ENCODE measurements at regions not wholly inside any gene's neighbourhood (a gene's known extent, or its start where the extent isn't known, plus 50 kb on each side); places are given as distances from the start of the nearest gene placed in this dataset.

GRCh38 chr2:187232749-187233148 lies 215.3 kb downstream of the CALCRL start:
- no peak for DNase-seq (ENCODE audit: low read depth, low spot score)
- WGBS (ENCODE audit: insufficient coverage, insufficient read length): no CpG with 5 or more reads among the region's 1 CpG
- Histone ChIP-seq H3K4me3 (ENCODE audit: low read length) (no peak overlapping the region), H3K4me1 (ENCODE audit: control insufficient read depth, insufficient read depth, low read length) (no peaks in the 10 kb centered on the region; the same call in 1 of the 2 replicates), H3K27me3 (ENCODE audit: control insufficient read depth, insufficient read depth, low read length) (no peaks in the 10 kb centered on the region), H3K27ac (ENCODE audit: low read length) (no peak overlapping the region), H3K36me3 (ENCODE audit: control insufficient read depth, insufficient read depth, low read length) (no peaks in the 10 kb centered on the region), H3K9me3 (ENCODE audit: control insufficient read depth, insufficient read depth, low read length) (no peaks in the 10 kb centered on the region)

- DNase-seq (ENCODE audit: low read depth, low spot score): no peak
- Histone ChIP-seq H3K36me3 (ENCODE audit: control insufficient read depth, insufficient read depth, low read length) (no peaks in the 10 kb centered on the region), H3K27ac (ENCODE audit: low read length) (no peak overlapping the region), H3K9me3 (ENCODE audit: control insufficient read depth, insufficient read depth, low read length) (no peaks in the 10 kb centered on the region), H3K4me3 (ENCODE audit: low read length) (no peak overlapping the region), H3K27me3 (ENCODE audit: control insufficient read depth, insufficient read depth, low read length) (no peaks in the 10 kb centered on the region), H3K4me1 (ENCODE audit: control insufficient read depth, insufficient read depth, low read length) (no peaks in the 10 kb centered on the region; the same call in 1 of the 2 replicates)
- WGBS (ENCODE audit: insufficient coverage, insufficient read length): no CpG with 5 or more reads among the region's 3 CpGs
Observed at GRCh38 chr2:187230088-187230487, 218.0 kb downstream of the CALCRL start.

DNA sequence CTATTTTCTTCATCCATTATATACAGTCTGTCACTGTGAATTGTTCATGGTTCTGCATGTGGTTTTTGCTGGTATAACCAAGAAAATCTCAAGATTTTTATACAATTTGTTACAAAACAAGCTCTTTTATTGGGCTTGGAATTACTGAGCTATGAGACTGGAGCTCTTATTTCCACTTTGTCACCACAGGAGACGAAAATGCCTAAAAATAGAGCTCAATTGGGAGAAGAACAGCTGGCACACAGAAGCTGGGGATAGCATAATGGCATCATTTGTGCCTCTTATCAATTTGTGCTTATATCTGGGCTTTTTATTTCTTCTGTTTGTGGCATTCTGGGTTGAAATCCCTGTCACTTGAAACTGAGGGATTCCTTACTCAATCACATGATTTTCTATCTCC lies 219.1 kb downstream of the CALCRL start:
- Histone ChIP-seq H3K36me3 (ENCODE audit: control insufficient read depth, insufficient read depth, low read length) (no peaks in the 10 kb centered on the region), H3K4me3 (ENCODE audit: low read length) (no peak overlapping the region), H3K27ac (ENCODE audit: low read length) (no peak overlapping the region), H3K27me3 (ENCODE audit: control insufficient read depth, insufficient read depth, low read length) (no peaks in the 10 kb centered on the region), H3K9me3 (ENCODE audit: control insufficient read depth, insufficient read depth, low read length) (no peaks in the 10 kb centered on the region), H3K4me1 (ENCODE audit: control insufficient read depth, insufficient read depth, low read length) (no peaks in the 10 kb centered on the region; the same call in 1 of the 2 replicates)
- no CpG with 5 or more reads among the region's 1 CpG for whole genome bisulfite sequencing (ENCODE audit: insufficient coverage, insufficient read length)
- no peak for DNase-seq (ENCODE audit: low read depth, low spot score)

DNA sequence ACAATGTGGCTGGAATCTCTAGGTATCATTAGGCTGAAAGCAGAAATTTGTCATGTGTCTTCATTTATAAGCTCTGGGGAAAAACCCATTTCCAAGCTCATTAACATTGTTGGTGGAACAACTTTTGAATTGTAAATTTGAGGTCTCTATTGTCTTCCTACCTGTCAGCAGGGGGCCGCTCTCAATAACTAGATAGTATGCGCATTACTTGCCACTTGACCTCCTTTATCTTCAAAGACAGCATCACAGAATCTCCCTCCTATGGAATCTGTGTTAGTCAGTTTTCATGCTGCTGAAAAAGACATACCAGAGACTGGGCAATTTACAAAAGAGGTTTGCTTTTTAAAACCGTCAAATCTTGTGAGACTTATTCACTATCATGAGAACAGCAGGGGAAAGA lies 223.1 kb downstream of the CALCRL start:
- whole genome bisulfite sequencing (ENCODE audit: insufficient coverage, insufficient read length): no CpG with 5 or more reads among the region's 3 CpGs
- DNase-seq (ENCODE audit: low read depth, low spot score): peak; percentile 70

DNA sequence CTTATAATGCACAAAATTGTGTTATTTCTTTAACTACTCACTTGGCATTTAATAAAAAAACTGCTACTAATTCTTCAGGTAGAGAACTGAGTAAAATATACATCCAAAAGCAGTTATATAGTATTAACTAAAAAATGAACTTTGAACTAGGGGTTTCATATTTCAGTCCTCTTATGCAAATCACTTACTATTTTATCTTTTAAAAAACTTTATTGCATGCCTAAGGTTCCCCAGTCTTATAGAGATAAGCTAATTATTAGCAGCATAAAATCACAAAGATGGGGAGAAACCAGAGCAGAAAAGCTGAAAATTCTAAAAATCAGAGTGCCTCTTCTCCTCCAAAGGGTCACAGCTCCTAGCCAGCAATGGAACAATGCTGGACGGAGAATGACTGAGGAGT lies 228.0 kb downstream of the CALCRL start:
- H3K27me3 ChIP-seq (ENCODE audit: control insufficient read depth, insufficient read depth, low read length): no peaks in the 10 kb centered on the region
- no peak overlapping the region for H3K4me3 ChIP-seq (ENCODE audit: low read length)
- no peak overlapping the region for H3K27ac ChIP-seq (ENCODE audit: low read length)
- H3K36me3 ChIP-seq (ENCODE audit: control insufficient read depth, insufficient read depth, low read length): no peaks in the 10 kb centered on the region
- no CpG with 5 or more reads among the region's 1 CpG for WGBS (ENCODE audit: insufficient coverage, insufficient read length)
- no peaks in the 10 kb centered on the region for H3K4me1 ChIP-seq (ENCODE audit: control insufficient read depth, insufficient read depth, low read length)
- no peak for DNase-seq (ENCODE audit: low read depth, low spot score)
- no peaks in the 10 kb centered on the region; the same call in 1 of the 2 replicates for H3K9me3 ChIP-seq (ENCODE audit: control insufficient read depth, insufficient read depth, low read length)

More for the DNA sequence above, 223.1 kb downstream of the CALCRL start:
- H3K27me3 ChIP-seq (ENCODE audit: control insufficient read depth, insufficient read depth, low read length): no peaks in the 10 kb centered on the region
- no peaks in the 10 kb centered on the region for H3K36me3 ChIP-seq (ENCODE audit: control insufficient read depth, insufficient read depth, low read length)
- no peaks in the 10 kb centered on the region; the same call in 1 of the 2 replicates for H3K9me3 ChIP-seq (ENCODE audit: control insufficient read depth, insufficient read depth, low read length)
- H3K4me3 ChIP-seq (ENCODE audit: low read length): no peak overlapping the region
- no peak overlapping the region for H3K27ac ChIP-seq (ENCODE audit: low read length)
- no peaks in the 10 kb centered on the region; the same call in 1 of the 2 replicates for H3K4me1 ChIP-seq (ENCODE audit: control insufficient read depth, insufficient read depth, low read length)

- DNase-seq (ENCODE audit: low read depth, low spot score): no peak
- H3K27me3 ChIP-seq (ENCODE audit: control insufficient read depth, insufficient read depth, low read length): no peaks in the 10 kb centered on the region
- WGBS (ENCODE audit: insufficient coverage, insufficient read length): no CpG with 5 or more reads among the region's 1 CpG
Observed at GRCh38 chr2:187215532-187216240, 232.4 kb downstream of the CALCRL start.

GRCh38 chr2:187214306-187214705 lies 233.7 kb downstream of the CALCRL start:
- no peaks in the 10 kb centered on the region for H3K27me3 ChIP-seq (ENCODE audit: control insufficient read depth, insufficient read depth, low read length)
- H3K36me3 ChIP-seq (ENCODE audit: control insufficient read depth, insufficient read depth, low read length): no peaks in the 10 kb centered on the region
- no peak overlapping the region for H3K4me3 ChIP-seq (ENCODE audit: low read length)
- H3K9me3 ChIP-seq (ENCODE audit: control insufficient read depth, insufficient read depth, low read length): no peaks in the 10 kb centered on the region
- H3K27ac ChIP-seq (ENCODE audit: low read length): no peak overlapping the region
- H3K4me1 ChIP-seq (ENCODE audit: control insufficient read depth, insufficient read depth, low read length): no peaks in the 10 kb centered on the region
- no peak for DNase-seq (ENCODE audit: low read depth, low spot score)
- WGBS (ENCODE audit: insufficient coverage, insufficient read length): no CpG with 5 or more reads among the region's 3 CpGs

More at GRCh38 chr2:187215532-187216240, 232.4 kb downstream of the CALCRL start:
- Histone ChIP-seq H3K9me3 (ENCODE audit: control insufficient read depth, insufficient read depth, low read length) (no peaks in the 10 kb centered on the region), H3K4me3 (ENCODE audit: low read length) (no peak overlapping the region), H3K27ac (ENCODE audit: low read length) (no peak overlapping the region), H3K36me3 (ENCODE audit: control insufficient read depth, insufficient read depth, low read length) (no peaks in the 10 kb centered on the region), H3K4me1 (ENCODE audit: control insufficient read depth, insufficient read depth, low read length) (no peaks in the 10 kb centered on the region)

- Histone ChIP-seq H3K4me3 (ENCODE audit: low read length) (no peak overlapping the region), H3K36me3 (ENCODE audit: control insufficient read depth, insufficient read depth, low read length) (no peaks in the 10 kb centered on the region), H3K9me3 (ENCODE audit: control insufficient read depth, insufficient read depth, low read length) (no peaks in the 10 kb centered on the region), H3K4me1 (ENCODE audit: control insufficient read depth, insufficient read depth, low read length) (no peaks in the 10 kb centered on the region), H3K27me3 (ENCODE audit: control insufficient read depth, insufficient read depth, low read length) (no peaks in the 10 kb centered on the region), H3K27ac (ENCODE audit: low read length) (no peak overlapping the region)
- DNase-seq (ENCODE audit: low read depth, low spot score): no peak
Observed at GRCh38 chr2:187213798-187214197, 234.3 kb downstream of the CALCRL start.

GRCh38 chr2:187210726-187211125 lies 237.3 kb downstream of the CALCRL start:
- H3K27me3 ChIP-seq (ENCODE audit: control insufficient read depth, insufficient read depth, low read length): no peaks in the 10 kb centered on the region
- no peaks in the 10 kb centered on the region for H3K4me1 ChIP-seq (ENCODE audit: control insufficient read depth, insufficient read depth, low read length)
- H3K36me3 ChIP-seq (ENCODE audit: control insufficient read depth, insufficient read depth, low read length): no peaks in the 10 kb centered on the region
- no peak for DNase-seq (ENCODE audit: low read depth, low spot score)
- no peaks in the 10 kb centered on the region for H3K9me3 ChIP-seq (ENCODE audit: control insufficient read depth, insufficient read depth, low read length)
- WGBS (ENCODE audit: insufficient coverage, insufficient read length): no CpG with 5 or more reads among the region's 3 CpGs
- no peak overlapping the region for H3K27ac ChIP-seq (ENCODE audit: low read length)
- no peak overlapping the region for H3K4me3 ChIP-seq (ENCODE audit: low read length)

DNA sequence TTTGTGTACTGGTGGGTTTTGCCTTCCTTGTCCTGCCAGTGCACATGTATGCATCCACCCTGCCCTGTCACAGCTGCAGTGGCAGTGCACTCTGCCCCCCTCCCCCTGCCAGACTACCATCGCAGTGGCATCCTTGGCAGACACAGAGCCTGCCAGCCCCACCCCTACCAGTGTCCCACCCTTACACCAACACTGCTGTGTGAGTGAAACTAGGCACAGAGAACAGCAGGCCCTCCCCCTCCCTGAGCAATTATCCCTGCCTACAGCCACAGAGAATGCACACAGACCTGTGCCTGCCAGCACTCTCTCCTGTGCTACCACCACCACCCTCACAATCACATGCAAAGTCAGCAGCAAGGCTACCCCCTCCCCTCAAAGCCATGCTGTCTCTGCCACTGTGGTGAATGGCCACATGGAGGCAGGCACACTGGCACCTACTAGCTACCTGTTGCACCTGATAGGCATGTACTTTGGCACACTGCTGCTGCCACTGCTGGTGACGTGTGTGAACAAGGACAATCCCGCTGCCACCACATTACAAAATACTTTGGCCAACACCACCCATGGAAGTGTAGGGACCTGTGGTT lies 239.8 kb downstream of the CALCRL start:
- no CpG with 5 or more reads among the region's 3 CpGs for WGBS (ENCODE audit: insufficient coverage, insufficient read length)
- Histone ChIP-seq H3K27ac (ENCODE audit: low read length) (no peak overlapping the region), H3K36me3 (ENCODE audit: control insufficient read depth, insufficient read depth, low read length) (no peaks in the 10 kb centered on the region), H3K9me3 (ENCODE audit: control insufficient read depth, insufficient read depth, low read length) (no peaks in the 10 kb centered on the region), H3K4me1 (ENCODE audit: control insufficient read depth, insufficient read depth, low read length) (no peaks in the 10 kb centered on the region), H3K4me3 (ENCODE audit: low read length) (no peak overlapping the region), H3K27me3 (ENCODE audit: control insufficient read depth, insufficient read depth, low read length) (no peaks in the 10 kb centered on the region)
- no peak for DNase-seq (ENCODE audit: low read depth, low spot score)

DNA sequence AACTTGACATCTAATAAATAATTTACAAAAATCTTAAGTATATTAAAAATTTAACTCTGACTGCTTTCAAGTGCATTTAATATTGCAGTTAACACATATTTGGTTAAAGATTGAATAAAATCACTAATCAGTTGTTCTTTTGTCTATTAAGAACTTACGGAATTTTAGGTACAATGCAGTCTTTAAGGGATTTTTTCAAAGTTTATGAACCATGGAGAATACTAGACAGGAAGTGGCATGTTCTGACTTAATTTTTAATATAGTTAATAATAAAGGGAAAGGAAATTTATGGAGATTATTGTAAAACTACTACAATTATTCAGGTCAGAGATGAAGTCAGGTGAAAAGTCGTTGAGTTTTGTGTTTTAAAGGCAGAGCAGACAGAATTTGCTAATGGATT lies 240.9 kb downstream of the CALCRL start:
- Histone ChIP-seq H3K27me3 (ENCODE audit: control insufficient read depth, insufficient read depth, low read length) (no peaks in the 10 kb centered on the region), H3K4me3 (ENCODE audit: low read length) (no peak overlapping the region), H3K27ac (ENCODE audit: low read length) (no peak overlapping the region), H3K36me3 (ENCODE audit: control insufficient read depth, insufficient read depth, low read length) (no peaks in the 10 kb centered on the region), H3K4me1 (ENCODE audit: control insufficient read depth, insufficient read depth, low read length) (no peaks in the 10 kb centered on the region), H3K9me3 (ENCODE audit: control insufficient read depth, insufficient read depth, low read length) (no peaks in the 10 kb centered on the region)
- 100% methylated on average over 1 of the region's 2 CpGs for WGBS (ENCODE audit: insufficient coverage, insufficient read length)
- DNase-seq (ENCODE audit: low read depth, low spot score): no peak

All from iPS DF 6.9 (cell line).